Progenitor cell of endocrine pancreas (in vitro differentiated cells): ENCODE measurements at regions not wholly inside any gene's neighbourhood (a gene's known extent, or its start where the extent isn't known, plus 50 kb on each side); places are given as distances from the start of the nearest gene placed in this dataset.

Experiments used
- DNase-seq: peaks from one replicate; pipeline ENCODE4 v3.0.0; 2021; ENCODE audit warnings: low spot score; ENCODE audit not compliant: unreplicated experiment
- H3K27ac Mint-ChIP-seq: 2 replicates; pipeline ENCODE4 v1.8.0; 2021; ENCODE audit warnings: mild to moderate bottlenecking, moderate library complexity, mixed read lengths
- H3K27me3 Mint-ChIP-seq: 2 replicates; pipeline ENCODE4 v1.8.0; 2021; ENCODE audit warnings: mixed read lengths
- H3K36me3 Mint-ChIP-seq: 2 replicates; pipeline ENCODE4 v1.8.0; 2022; ENCODE audit warnings: mixed read lengths; ENCODE audit not compliant: insufficient read depth
- H3K4me1 Mint-ChIP-seq: 2 replicates; pipeline ENCODE4 v1.8.0; 2021; ENCODE audit warnings: low read depth, mixed read lengths
- H3K4me3 Mint-ChIP-seq: 2 replicates; pipeline ENCODE4 v1.8.0; 2021; ENCODE audit warnings: low read depth, mild to moderate bottlenecking, moderate library complexity, mixed read lengths
- H3K9me3 Mint-ChIP-seq: 2 replicates; pipeline ENCODE4 v1.8.0; 2021; ENCODE audit warnings: low read depth, mixed read lengths
- TF ChIP-seq, protein P1 (sequence below): fragments of 200-600 bp; sonication (generic); IDR thresholded peaks from one replicate; pipeline ENCODE4 v1.5.0; 2021; ENCODE audit warnings: antibody characterized with exemption, mild to moderate bottlenecking; ENCODE audit not compliant: unreplicated experiment

DNA sequence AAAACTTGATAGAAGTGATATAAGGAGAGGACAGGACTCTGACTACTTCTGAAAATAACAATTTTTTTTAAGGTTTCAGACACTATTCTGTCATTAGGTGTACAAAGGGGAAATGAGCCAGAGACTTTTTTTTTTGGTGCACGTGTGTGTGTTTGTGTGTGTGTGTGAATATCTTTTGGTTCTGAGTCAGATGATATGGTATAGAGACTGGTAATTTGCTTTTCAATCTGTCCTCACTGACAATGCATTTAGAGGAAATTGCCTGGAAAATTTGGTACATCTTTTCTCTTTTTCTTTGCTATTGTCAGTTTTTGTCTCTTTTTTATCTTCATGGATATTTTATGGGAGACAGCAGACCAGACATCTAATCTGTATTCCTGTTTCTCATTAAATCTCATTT is 59.3 kb downstream of the DDIT4L start:
- no peaks in the 10 kb centered on the region for H3K27me3 Mint-ChIP-seq
- no peak overlapping the region for H3K27ac Mint-ChIP-seq
- H3K4me1 Mint-ChIP-seq = no peaks in the 10 kb centered on the region
- DNase-seq = no peak
- no peaks in the 10 kb centered on the region for H3K9me3 Mint-ChIP-seq
- H3K36me3 Mint-ChIP-seq = no peaks in the 10 kb centered on the region
- H3K4me3 Mint-ChIP-seq = no peak overlapping the region
- TF ChIP-seq, protein P1, sequence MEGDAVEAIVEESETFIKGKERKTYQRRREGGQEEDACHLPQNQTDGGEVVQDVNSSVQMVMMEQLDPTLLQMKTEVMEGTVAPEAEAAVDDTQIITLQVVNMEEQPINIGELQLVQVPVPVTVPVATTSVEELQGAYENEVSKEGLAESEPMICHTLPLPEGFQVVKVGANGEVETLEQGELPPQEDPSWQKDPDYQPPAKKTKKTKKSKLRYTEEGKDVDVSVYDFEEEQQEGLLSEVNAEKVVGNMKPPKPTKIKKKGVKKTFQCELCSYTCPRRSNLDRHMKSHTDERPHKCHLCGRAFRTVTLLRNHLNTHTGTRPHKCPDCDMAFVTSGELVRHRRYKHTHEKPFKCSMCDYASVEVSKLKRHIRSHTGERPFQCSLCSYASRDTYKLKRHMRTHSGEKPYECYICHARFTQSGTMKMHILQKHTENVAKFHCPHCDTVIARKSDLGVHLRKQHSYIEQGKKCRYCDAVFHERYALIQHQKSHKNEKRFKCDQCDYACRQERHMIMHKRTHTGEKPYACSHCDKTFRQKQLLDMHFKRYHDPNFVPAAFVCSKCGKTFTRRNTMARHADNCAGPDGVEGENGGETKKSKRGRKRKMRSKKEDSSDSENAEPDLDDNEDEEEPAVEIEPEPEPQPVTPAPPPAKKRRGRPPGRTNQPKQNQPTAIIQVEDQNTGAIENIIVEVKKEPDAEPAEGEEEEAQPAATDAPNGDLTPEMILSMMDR = no peak

DNA sequence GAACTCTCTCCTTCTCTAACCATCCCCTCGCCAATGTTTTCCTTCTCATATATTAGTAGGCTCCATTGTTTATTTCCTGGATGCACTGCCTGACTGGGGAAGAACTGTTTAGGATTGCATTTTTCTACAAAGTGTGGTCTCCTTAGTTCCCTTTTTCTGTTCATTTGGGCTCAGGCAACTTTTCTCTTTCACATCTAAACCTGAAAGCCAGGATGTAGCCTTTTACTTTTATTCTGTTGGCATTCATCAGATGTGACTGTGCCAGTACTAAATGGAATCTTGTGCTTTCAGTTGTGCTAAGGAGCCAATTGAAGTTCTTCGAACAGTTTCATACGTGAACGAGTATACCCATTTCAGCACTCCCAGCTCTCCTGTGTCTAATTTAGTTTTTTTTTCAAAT is 59.8 kb downstream of the DDIT4L start:
- H3K4me1 Mint-ChIP-seq = no peaks in the 10 kb centered on the region
- H3K4me3 Mint-ChIP-seq = no peak overlapping the region
- no peak overlapping the region for H3K27ac Mint-ChIP-seq
- H3K27me3 Mint-ChIP-seq = no peaks in the 10 kb centered on the region
- TF ChIP-seq, protein P1 = no peak
- no peaks in the 10 kb centered on the region for H3K36me3 Mint-ChIP-seq
- no peaks in the 10 kb centered on the region for H3K9me3 Mint-ChIP-seq
- no peak for DNase-seq

DNA sequence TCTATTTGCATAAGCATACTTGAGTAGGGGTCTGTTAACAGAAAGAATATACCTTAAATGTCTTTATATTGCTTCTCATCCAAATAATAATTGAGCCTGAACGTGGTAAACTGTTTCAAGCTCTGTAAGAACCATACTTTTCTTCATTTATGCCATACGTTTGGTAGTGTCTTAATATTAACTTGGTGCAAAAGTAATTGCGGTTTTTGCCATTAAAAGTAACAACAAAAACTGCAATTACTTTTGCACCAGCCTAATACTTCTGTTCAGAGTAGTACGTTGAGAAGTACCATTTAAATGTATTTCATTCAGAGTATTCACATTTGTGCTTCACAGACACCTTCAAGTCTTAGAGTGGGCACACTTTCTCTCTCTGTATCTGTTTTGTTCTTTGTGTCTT is 60.5 kb downstream of the DDIT4L start:
- TF ChIP-seq, protein P1 = no peak
- no peaks in the 10 kb centered on the region for H3K9me3 Mint-ChIP-seq

DNA sequence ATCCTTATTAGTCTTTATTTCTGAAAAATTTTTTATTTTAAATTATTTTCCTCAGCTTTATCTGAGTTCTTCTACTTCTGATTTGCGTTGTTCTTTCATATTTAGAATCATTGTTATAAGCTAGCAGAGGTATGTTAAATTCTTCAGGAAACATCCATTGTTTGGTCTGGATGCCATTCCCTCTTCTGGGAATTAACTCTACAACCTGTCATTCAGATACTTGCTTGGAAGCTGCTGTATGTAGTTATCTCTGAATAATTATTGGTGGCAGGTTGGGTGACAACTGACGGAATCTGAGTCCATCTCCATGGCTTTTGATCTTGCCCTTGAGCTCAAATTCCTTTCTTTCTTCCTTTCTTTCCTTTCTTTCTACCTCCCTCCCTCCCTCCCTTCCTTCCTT is 61.9 kb downstream of the DDIT4L start:
- H3K27me3 Mint-ChIP-seq = no peaks in the 10 kb centered on the region
- no peaks in the 10 kb centered on the region for H3K9me3 Mint-ChIP-seq
- no peak overlapping the region for H3K27ac Mint-ChIP-seq
- H3K36me3 Mint-ChIP-seq = no peaks in the 10 kb centered on the region
- TF ChIP-seq, protein P1 = no peak
- H3K4me1 Mint-ChIP-seq = no peaks in the 10 kb centered on the region
- H3K4me3 Mint-ChIP-seq = no peak overlapping the region
- DNase-seq = no peak

More for the DNA sequence above, 60.5 kb downstream of the DDIT4L start:
- DNase-seq = no peak
- H3K27me3 Mint-ChIP-seq = no peaks in the 10 kb centered on the region
- H3K36me3 Mint-ChIP-seq = no peaks in the 10 kb centered on the region
- no peak overlapping the region for H3K4me3 Mint-ChIP-seq
- no peaks in the 10 kb centered on the region for H3K4me1 Mint-ChIP-seq
- no peak overlapping the region for H3K27ac Mint-ChIP-seq

DNA sequence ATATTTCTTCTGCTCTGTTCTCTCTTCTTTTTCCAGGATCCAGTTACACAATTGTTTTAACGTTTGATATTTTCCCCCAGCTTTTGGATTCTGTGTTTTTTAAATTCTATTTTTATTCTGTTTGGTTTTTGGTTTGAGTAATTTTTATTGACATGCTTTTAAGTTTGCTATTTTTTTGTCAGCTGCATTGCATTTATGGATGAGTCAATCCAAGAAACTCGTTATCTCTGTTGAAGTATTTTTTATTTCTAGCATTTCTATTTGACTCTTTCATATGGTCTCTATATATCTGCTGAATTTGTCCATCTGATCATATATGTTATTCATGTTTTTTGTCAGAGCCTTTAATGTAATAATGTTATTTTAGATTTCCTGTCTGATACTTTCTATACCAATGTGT is 65.6 kb downstream of the DDIT4L start:
- Mint-ChIP-seq H3K4me1 (no peaks in the 10 kb centered on the region), H3K36me3 (no peaks in the 10 kb centered on the region), H3K27ac (no peak overlapping the region), H3K9me3 (no peaks in the 10 kb centered on the region), H3K27me3 (no peaks in the 10 kb centered on the region), H3K4me3 (no peak overlapping the region)
- no peak for DNase-seq
- TF ChIP-seq, protein P1 = no peak
